Suprapubic skin (tissue), 4 donors: ENCODE measurements at regions not wholly inside any gene's neighbourhood (a gene's known extent, or its start where the extent isn't known, plus 50 kb on each side); places are given as distances from the start of the nearest gene placed in this dataset.

Source experiments
- POLR2A ChIP-seq, 2 donors: fragments of 450-650 bp; IDR thresholded peaks; one replicate each; pipeline ENCODE4 v1.6.1; 2017; ENCODE audit warnings: antibody characterized with exemption in 2 of 2, mild to moderate bottlenecking in 2 of 2, moderate library complexity in 2 of 2
- POLR2AphosphoS5 ChIP-seq, 3 donors: sonication (generic); formaldehyde crosslinking; IDR thresholded peaks; one replicate each; pipeline ENCODE4 v1.6.1; 2017; ENCODE audit warnings: antibody characterized with exemption in 3 of 3
- TF ChIP-seq, protein P1 (sequence below), 2 donors: fragments of 200-600 bp in 1 of 2; fragments of 450-650 bp in 1 of 2; sonication (generic) in 1 of 2; IDR thresholded peaks; one replicate each; pipeline ENCODE4 v1.5.1; 2016 to 2019; ENCODE audit warnings: antibody characterized with exemption in 2 of 2, mild to moderate bottlenecking in 1 of 2, moderate library complexity in 1 of 2

DNA sequence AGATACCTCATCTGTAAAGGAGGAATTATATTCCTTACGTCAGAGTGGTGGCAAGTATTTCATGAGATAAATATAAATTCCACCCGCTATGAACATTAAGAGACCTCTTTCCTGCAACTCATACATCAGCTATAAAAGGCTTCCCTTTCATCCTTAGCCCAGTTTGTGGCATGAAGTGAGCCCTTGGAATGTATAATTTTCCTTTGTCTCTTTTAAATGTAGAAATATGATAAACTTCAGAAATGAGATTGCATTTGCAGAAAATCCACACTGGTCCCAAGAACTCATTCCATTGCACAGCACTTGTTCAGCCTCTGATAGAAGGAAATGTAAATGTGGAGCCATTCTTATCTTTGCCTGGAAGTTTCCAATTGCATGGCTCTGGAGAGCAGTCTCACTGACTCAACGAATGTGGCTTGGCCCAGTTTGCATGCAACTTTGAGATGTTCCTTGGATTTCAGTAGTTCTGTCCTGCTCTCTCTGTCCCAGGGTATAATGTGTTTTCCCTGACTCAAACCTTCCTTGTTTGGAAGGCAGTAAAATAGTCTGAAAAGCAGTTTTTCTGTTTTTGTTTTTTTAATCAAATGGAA is 746.4 kb downstream of the CDH11 start:
- TF ChIP-seq, protein P1, sequence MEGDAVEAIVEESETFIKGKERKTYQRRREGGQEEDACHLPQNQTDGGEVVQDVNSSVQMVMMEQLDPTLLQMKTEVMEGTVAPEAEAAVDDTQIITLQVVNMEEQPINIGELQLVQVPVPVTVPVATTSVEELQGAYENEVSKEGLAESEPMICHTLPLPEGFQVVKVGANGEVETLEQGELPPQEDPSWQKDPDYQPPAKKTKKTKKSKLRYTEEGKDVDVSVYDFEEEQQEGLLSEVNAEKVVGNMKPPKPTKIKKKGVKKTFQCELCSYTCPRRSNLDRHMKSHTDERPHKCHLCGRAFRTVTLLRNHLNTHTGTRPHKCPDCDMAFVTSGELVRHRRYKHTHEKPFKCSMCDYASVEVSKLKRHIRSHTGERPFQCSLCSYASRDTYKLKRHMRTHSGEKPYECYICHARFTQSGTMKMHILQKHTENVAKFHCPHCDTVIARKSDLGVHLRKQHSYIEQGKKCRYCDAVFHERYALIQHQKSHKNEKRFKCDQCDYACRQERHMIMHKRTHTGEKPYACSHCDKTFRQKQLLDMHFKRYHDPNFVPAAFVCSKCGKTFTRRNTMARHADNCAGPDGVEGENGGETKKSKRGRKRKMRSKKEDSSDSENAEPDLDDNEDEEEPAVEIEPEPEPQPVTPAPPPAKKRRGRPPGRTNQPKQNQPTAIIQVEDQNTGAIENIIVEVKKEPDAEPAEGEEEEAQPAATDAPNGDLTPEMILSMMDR (IDR thresholded peaks at IDR 0.05): no peak
- TF ChIP-seq POLR2A (IDR thresholded peaks at IDR 0.05): no peak
- no peak for TF ChIP-seq POLR2AphosphoS5 (IDR thresholded peaks at IDR 0.05)
